Neuron (in vitro differentiated cells): ENCODE measurements at regions not wholly inside any gene's neighbourhood (a gene's known extent, or its start where the extent isn't known, plus 50 kb on each side); places are given as distances from the start of the nearest gene placed in this dataset.

Experiments
- H2AFZ ChIP-seq: one replicate; pipeline ENCODE4 v1.6.1; 2013; ENCODE audit warnings: low read depth, mild to moderate bottlenecking, inconsistent platforms, low read length, moderate library complexity
- H3K27me3 ChIP-seq: one replicate; pipeline ENCODE4 v1.6.1; 2013; ENCODE audit warnings: low read length; ENCODE audit not compliant: insufficient read depth
- H3K36me3 ChIP-seq: one replicate; pipeline ENCODE4 v1.6.1; 2013; ENCODE audit warnings: low read length; ENCODE audit not compliant: insufficient read depth
- H3K4me1 ChIP-seq: one replicate; pipeline ENCODE4 v1.6.1; 2013; ENCODE audit warnings: low read length; ENCODE audit not compliant: insufficient read depth
- H3K4me3 ChIP-seq: 2 replicates; pipeline ENCODE4 v1.5.1; 2013; ENCODE audit warnings: mild to moderate bottlenecking, low read length, moderate library complexity
- H3K9me3 ChIP-seq: one replicate; pipeline ENCODE4 v1.6.1; 2013; ENCODE audit warnings: low read length

- Histone ChIP-seq H3K27me3 (peaks cover 2% of the 10 kb centered on the region), H3K9me3 (no peaks in the 10 kb centered on the region), H2AFZ (no peak overlapping the region), H3K36me3 (no peaks in the 10 kb centered on the region), H3K4me1 (peaks cover 2% of the 10 kb centered on the region), H3K4me3 (no peak overlapping the region)
Observed at GRCh38 chr20:48197066-48197465, 411.8 kb upstream of the SULF2 start.

DNA sequence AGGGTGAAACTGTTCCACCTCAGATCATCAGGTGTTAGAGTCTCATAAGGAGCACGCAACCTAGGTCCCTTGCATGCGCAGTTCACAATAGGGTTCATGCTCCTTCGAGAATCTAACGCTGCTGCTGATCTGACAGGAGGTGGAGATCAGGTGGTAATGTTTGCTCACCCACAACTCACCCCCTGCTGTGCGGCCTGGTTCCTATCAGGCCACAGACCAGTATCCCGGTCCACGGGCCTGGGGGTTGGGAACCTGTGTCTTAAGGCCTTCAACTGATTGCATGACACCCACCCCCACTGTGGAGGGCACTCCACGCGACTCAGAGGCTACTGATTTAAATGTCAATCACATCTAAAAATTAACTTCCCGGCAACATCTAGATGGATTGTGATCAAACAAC, 411.2 kb upstream of the SULF2 start:
- no peak overlapping the region for H2AFZ ChIP-seq
- no peak overlapping the region for H3K4me3 ChIP-seq
- H3K9me3 ChIP-seq: no peaks in the 10 kb centered on the region
- peaks cover 2% of the 10 kb centered on the region for H3K4me1 ChIP-seq
- H3K27me3 ChIP-seq: no peaks in the 10 kb centered on the region
- no peaks in the 10 kb centered on the region for H3K36me3 ChIP-seq

DNA sequence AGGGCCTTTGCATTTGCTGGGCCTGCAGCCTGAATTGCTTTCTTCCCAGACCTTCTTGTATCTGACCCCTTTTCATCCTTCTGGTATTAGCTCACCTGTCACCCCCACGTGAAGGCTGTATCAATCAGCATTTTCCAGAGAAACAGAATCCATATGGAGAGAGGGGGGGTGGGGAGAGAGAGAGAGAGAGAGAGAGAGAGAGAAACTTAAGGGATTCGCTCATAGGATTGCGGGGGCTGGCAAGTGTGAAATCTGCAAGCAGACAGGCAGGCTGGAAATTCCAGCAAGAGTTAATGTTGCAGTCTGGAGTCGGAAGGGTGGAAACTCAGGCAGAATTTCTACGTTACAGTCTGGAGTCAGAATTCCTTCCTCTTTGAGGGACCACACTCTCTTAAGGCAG, 410.7 kb upstream of the SULF2 start:
- no peak overlapping the region for H3K4me3 ChIP-seq
- peaks cover 2% of the 10 kb centered on the region for H3K4me1 ChIP-seq
- no peaks in the 10 kb centered on the region for H3K9me3 ChIP-seq
- H3K36me3 ChIP-seq: no peaks in the 10 kb centered on the region
- no peak overlapping the region for H2AFZ ChIP-seq
- no peaks in the 10 kb centered on the region for H3K27me3 ChIP-seq

- no peaks in the 10 kb centered on the region for H3K9me3 ChIP-seq
- H3K4me1 ChIP-seq: peaks cover 2% of the 10 kb centered on the region
- no peaks in the 10 kb centered on the region for H3K36me3 ChIP-seq
- H2AFZ ChIP-seq: no peak overlapping the region
- H3K4me3 ChIP-seq: no peak overlapping the region
- no peaks in the 10 kb centered on the region for H3K27me3 ChIP-seq
Observed at GRCh38 chr20:48195121-48195870, 410.0 kb upstream of the SULF2 start.

GRCh38 chr20:48194583-48194982, 409.3 kb upstream of the SULF2 start:
- Histone ChIP-seq H2AFZ (no peak overlapping the region), H3K4me3 (no peak overlapping the region), H3K9me3 (no peaks in the 10 kb centered on the region), H3K36me3 (no peaks in the 10 kb centered on the region), H3K4me1 (peaks cover 4% of the 10 kb centered on the region), H3K27me3 (no peaks in the 10 kb centered on the region)

- H3K4me3 ChIP-seq: no peak overlapping the region
- H3K4me1 ChIP-seq: peaks cover 2% of the 10 kb centered on the region
- H2AFZ ChIP-seq: no peak overlapping the region
- H3K9me3 ChIP-seq: no peaks in the 10 kb centered on the region
- H3K27me3 ChIP-seq: no peaks in the 10 kb centered on the region
- no peaks in the 10 kb centered on the region for H3K36me3 ChIP-seq
Observed at GRCh38 chr20:48193627-48194425, 408.5 kb upstream of the SULF2 start.

GRCh38 chr20:48192109-48192508, 406.8 kb upstream of the SULF2 start:
- peaks cover 12% of the 10 kb centered on the region for H3K4me1 ChIP-seq
- no peak overlapping the region for H3K4me3 ChIP-seq
- H3K27me3 ChIP-seq: no peaks in the 10 kb centered on the region
- H3K9me3 ChIP-seq: no peaks in the 10 kb centered on the region
- H3K36me3 ChIP-seq: no peaks in the 10 kb centered on the region
- no peak overlapping the region for H2AFZ ChIP-seq

DNA sequence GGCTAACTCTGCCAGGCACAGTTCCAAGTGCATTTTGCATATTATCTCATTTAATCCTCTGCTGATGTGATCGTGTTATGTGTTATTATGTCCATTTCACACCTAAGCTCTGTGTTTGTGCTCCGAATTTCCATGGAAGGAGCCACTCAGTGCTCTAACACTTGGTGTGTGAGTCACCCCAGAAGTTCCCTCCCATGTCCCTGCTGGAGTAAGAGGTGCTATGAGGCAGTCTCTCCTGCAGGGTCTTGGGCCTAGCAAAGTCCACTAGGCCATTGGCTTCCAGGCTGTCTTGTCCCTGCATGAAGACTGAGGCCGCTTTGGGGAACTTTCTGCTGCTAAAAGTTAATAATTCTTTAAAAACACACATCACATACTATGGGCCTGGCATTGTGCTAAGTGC, 405.9 kb upstream of the SULF2 start:
- Histone ChIP-seq H3K36me3 (no peaks in the 10 kb centered on the region), H3K4me1 (peaks cover 13% of the 10 kb centered on the region), H3K27me3 (no peaks in the 10 kb centered on the region), H3K9me3 (no peaks in the 10 kb centered on the region), H2AFZ (no peak overlapping the region), H3K4me3 (no peak overlapping the region)

DNA sequence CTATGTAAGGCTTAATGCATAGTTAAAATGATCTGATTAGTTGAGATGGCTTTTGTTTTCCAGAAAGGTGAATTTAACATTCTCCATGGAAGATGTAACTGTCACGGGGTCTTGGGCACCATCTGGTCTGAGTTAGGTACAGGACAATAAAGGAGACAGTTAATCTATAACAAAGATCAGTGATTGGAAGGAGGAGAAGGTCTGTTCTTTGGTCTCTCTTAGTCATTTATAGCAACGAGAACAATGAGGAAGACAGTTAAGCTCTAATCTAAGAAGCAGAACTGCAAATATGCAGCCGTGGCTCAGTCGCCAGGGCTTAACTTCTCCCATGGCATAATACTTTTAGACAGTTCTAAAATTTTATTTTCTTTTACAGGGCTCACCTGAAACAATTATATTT, 405.5 kb upstream of the SULF2 start:
- H3K36me3 ChIP-seq: no peaks in the 10 kb centered on the region
- H2AFZ ChIP-seq: no peak overlapping the region
- H3K4me1 ChIP-seq: peaks cover 13% of the 10 kb centered on the region
- no peaks in the 10 kb centered on the region for H3K27me3 ChIP-seq
- H3K9me3 ChIP-seq: no peaks in the 10 kb centered on the region
- H3K4me3 ChIP-seq: no peak overlapping the region

DNA sequence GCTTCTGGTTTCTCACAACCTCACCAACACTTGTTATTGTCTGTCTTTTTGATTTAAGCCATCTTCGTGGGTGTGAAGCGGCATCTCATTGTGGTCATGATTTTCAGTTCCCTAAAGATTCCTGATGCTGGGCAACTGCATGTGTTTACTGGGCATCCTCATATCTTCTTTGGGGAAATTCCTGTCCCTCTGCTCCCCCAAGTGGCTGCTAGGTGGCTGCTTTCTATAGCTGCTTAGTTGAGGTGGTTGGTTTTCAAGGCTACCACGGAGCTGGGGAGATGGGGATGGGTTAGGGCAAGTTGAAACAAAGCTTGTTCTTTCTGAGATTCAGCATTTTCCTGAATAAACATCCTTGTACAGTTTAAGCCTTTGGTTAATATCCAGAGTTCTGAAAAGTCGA, 403.9 kb upstream of the SULF2 start:
- Histone ChIP-seq H3K4me3 (no peak overlapping the region), H3K27me3 (no peaks in the 10 kb centered on the region), H3K9me3 (no peaks in the 10 kb centered on the region), H2AFZ (no peak overlapping the region), H3K36me3 (no peaks in the 10 kb centered on the region), H3K4me1 (peaks cover 13% of the 10 kb centered on the region)

GRCh38 chr20:48187851-48188250, 402.6 kb upstream of the SULF2 start:
- H3K4me1 ChIP-seq: peaks cover 13% of the 10 kb centered on the region
- no peaks in the 10 kb centered on the region for H3K9me3 ChIP-seq
- H3K4me3 ChIP-seq: no peak overlapping the region
- H2AFZ ChIP-seq: no peak overlapping the region
- H3K27me3 ChIP-seq: no peaks in the 10 kb centered on the region
- no peaks in the 10 kb centered on the region for H3K36me3 ChIP-seq

- Histone ChIP-seq H3K27me3 (no peaks in the 10 kb centered on the region), H2AFZ (no peak overlapping the region), H3K4me1 (peaks cover 13% of the 10 kb centered on the region), H3K4me3 (no peak overlapping the region), H3K9me3 (no peaks in the 10 kb centered on the region), H3K36me3 (no peaks in the 10 kb centered on the region)
Observed at GRCh38 chr20:48186915-48187314, 401.6 kb upstream of the SULF2 start.

DNA sequence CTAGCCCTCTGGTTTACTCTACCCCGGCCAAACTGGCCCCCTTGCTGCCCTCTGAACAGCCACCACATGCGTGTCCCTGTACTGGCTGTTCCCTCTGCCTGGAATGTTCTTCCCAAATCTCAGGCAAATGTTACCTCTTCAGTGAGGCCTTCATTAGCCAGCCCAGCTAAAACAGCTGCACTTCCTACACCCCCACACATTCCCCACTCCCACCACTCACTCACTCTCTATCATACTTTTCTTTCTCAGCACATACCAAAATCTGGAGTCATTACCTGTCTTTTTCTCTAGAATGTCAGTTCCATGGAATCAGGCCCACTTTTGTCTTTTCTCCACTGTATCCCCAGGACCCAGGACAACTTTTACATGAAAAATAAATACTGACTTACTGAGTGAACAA, 401.2 kb upstream of the SULF2 start:
- Histone ChIP-seq H3K36me3 (no peaks in the 10 kb centered on the region), H3K9me3 (no peaks in the 10 kb centered on the region), H2AFZ (no peak overlapping the region), H3K4me3 (no peak overlapping the region), H3K4me1 (peaks cover 13% of the 10 kb centered on the region), H3K27me3 (no peaks in the 10 kb centered on the region)
